ENCODE measurements at regions not wholly inside any gene's neighbourhood (a gene's known extent, or its start where the extent isn't known, plus 50 kb on each side); places are given as distances from the start of the nearest gene placed in this dataset.

DNA sequence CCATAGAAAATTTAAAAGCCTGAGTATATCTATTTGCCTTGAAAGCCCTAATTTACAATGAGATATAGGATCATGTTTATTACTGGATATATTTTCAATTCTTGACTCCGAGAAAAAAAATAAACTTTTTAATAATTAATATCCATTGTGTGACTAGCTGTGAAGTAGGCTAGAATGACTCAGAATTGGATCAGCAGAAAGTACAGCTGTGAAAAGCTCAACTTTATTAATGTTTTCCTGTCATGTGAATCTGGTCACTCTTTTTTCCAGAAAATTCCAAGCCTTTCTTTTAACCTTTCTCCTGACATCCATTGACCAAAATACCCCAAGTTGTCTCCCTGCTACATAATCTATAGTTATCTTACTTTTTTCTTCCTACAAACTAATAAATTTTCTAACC is 171.8 kb upstream of the PACRGL start:
- Histone ChIP-seq H3K4me3 (replicated peaks in 1 of 3; ENCODE audit: insufficient read depth in 1 of 3, low read depth in 2 of 3, low read length in 3 of 3) (no peak overlapping the region), H3K27me3 (ENCODE audit: control insufficient read depth in 1 of 2, insufficient read depth in 2 of 2, low read length in 2 of 2) (no peaks in the 10 kb centered on the region), H2AFZ (ENCODE audit: low read length) (no peak overlapping the region), H3K4me2 (ENCODE audit: low read depth, low read length) (no peak overlapping the region), H3K79me2 (ENCODE audit: insufficient read depth, low read length) (no peaks in the 10 kb centered on the region), H3K4me1 (ENCODE audit: insufficient read depth, low read length) (no peaks in the 10 kb centered on the region), H3K27ac (ENCODE audit: extremely low read length, insufficient read depth, low read length) (no peak overlapping the region), H4K20me1 (ENCODE audit: insufficient read depth, low read length) (no peaks in the 10 kb centered on the region), H3K36me3 (replicated peaks in 1 of 2; ENCODE audit: control insufficient read depth in 1 of 2, insufficient read depth in 2 of 2, low read length in 2 of 2) (no peaks in the 10 kb centered on the region), H3K9ac (ENCODE audit: insufficient read depth, low read depth, low read length) (no peak overlapping the region), H3K9me3 (ENCODE audit: low read length) (no peaks in the 10 kb centered on the region)
- ChIA-PET POLR2A (no interaction called here), CTCF (ENCODE audit: low intra/inter-chr PET ratio, low total read pairs) (no interaction called here)
- 3% methylated on average over 1 of the region's 1 CpG for WGBS (ENCODE audit: low lambda C conversion rate)
- ATAC-seq (no peak), DNase-seq (ENCODE audit: low spot score) (no peak), FAIRE-seq (no peak)
- in situ Hi-C loops (cut with HindIII; ENCODE audit: extremely low pct_ligation_motif_present, low pct_unique_long_range_greater_than_20kb), result no loop called here
- no TSS peak for BruUV-seq (replicated peaks)
- intact Hi-C loops (cut with micrococcal nuclease; ENCODE audit: unreplicated experiment), result no loop called here
- TF ChIP-seq, protein P1, sequence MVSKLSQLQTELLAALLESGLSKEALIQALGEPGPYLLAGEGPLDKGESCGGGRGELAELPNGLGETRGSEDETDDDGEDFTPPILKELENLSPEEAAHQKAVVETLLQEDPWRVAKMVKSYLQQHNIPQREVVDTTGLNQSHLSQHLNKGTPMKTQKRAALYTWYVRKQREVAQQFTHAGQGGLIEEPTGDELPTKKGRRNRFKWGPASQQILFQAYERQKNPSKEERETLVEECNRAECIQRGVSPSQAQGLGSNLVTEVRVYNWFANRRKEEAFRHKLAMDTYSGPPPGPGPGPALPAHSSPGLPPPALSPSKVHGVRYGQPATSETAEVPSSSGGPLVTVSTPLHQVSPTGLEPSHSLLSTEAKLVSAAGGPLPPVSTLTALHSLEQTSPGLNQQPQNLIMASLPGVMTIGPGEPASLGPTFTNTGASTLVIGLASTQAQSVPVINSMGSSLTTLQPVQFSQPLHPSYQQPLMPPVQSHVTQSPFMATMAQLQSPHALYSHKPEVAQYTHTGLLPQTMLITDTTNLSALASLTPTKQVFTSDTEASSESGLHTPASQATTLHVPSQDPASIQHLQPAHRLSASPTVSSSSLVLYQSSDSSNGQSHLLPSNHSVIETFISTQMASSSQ (IDR thresholded peaks at IDR 0.05; ENCODE audit: low read depth), result no peak
- TF ChIP-seq, protein P1 (CRISPR knock-in tag; IDR thresholded peaks at IDR 0.05; ENCODE audit: borderline replicate concordance), result no peak
- TF ChIP-seq GATAD2A (CRISPR knock-in tag; IDR thresholded peaks at IDR 0.05) (no peak), EZH2 (conservative IDR thresholded peaks at IDR 0.05; ENCODE audit: low read depth, low read length) (no peak), NR2F2 (IDR thresholded peaks at IDR 0.05; ENCODE audit: borderline replicate concordance, low read depth) (no peak), ZNF781 (CRISPR knock-in tag; IDR thresholded peaks at IDR 0.05; ENCODE audit: borderline replicate concordance, not compliant biosample characterization) (no peak), SMYD3 (CRISPR knock-in tag; IDR thresholded peaks at IDR 0.05) (no peak), NCOR1 (IDR thresholded peaks at IDR 0.05; ENCODE audit: borderline replicate concordance, low read length) (no peak), ZBTB8A (CRISPR knock-in tag; IDR thresholded peaks at IDR 0.05; ENCODE audit: borderline replicate concordance, low read depth) (no peak), FOXK2 (IDR thresholded peaks at IDR 0.05) (no peak), ZNF883 (CRISPR knock-in tag; IDR thresholded peaks at IDR 0.05; ENCODE audit: not compliant biosample characterization) (no peak), SP2 (CRISPR knock-in tag; IDR thresholded peaks at IDR 0.05) (no peak), HDAC6 (IDR thresholded peaks at IDR 0.05; ENCODE audit: low read depth, low read length) (no peak), ZNF563 (CRISPR knock-in tag; IDR thresholded peaks at IDR 0.05) (no peak), HOXA3 (CRISPR knock-in tag; IDR thresholded peaks at IDR 0.05) (no peak)
- TF ChIP-seq, protein P2, sequence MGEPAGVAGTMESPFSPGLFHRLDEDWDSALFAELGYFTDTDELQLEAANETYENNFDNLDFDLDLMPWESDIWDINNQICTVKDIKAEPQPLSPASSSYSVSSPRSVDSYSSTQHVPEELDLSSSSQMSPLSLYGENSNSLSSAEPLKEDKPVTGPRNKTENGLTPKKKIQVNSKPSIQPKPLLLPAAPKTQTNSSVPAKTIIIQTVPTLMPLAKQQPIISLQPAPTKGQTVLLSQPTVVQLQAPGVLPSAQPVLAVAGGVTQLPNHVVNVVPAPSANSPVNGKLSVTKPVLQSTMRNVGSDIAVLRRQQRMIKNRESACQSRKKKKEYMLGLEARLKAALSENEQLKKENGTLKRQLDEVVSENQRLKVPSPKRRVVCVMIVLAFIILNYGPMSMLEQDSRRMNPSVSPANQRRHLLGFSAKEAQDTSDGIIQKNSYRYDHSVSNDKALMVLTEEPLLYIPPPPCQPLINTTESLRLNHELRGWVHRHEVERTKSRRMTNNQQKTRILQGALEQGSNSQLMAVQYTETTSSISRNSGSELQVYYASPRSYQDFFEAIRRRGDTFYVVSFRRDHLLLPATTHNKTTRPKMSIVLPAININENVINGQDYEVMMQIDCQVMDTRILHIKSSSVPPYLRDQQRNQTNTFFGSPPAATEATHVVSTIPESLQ (CRISPR knock-in tag; conservative IDR thresholded peaks at IDR 0.05), result no peak
- TF ChIP-seq, protein P3, sequence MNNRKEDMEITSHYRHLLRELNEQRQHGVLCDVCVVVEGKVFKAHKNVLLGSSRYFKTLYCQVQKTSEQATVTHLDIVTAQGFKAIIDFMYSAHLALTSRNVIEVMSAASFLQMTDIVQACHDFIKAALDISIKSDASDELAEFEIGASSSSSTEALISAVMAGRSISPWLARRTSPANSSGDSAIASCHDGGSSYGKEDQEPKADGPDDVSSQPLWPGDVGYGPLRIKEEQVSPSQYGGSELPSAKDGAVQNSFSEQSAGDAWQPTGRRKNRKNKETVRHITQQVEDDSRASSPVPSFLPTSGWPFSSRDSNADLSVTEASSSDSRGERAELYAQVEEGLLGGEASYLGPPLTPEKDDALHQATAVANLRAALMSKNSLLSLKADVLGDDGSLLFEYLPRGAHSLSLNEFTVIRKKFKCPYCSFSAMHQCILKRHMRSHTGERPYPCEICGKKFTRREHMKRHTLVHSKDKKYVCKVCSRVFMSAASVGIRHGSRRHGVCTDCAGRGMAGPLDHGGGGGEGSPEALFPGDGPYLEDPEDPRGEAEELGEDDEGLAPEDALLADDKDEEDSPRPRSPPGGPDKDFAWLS (CRISPR knock-in tag; IDR thresholded peaks at IDR 0.05; ENCODE audit: borderline replicate concordance), result no peak
- TF ChIP-seq, protein P4, sequence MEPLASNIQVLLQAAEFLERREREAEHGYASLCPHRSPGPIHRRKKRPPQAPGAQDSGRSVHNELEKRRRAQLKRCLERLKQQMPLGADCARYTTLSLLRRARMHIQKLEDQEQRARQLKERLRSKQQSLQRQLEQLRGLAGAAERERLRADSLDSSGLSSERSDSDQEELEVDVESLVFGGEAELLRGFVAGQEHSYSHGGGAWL (CRISPR knock-in tag; IDR thresholded peaks at IDR 0.05), result no peak
